ENCODE measurements at regions not wholly inside any gene's neighbourhood (a gene's known extent, or its start where the extent isn't known, plus 50 kb on each side); places are given as distances from the start of the nearest gene placed in this dataset.

DNA sequence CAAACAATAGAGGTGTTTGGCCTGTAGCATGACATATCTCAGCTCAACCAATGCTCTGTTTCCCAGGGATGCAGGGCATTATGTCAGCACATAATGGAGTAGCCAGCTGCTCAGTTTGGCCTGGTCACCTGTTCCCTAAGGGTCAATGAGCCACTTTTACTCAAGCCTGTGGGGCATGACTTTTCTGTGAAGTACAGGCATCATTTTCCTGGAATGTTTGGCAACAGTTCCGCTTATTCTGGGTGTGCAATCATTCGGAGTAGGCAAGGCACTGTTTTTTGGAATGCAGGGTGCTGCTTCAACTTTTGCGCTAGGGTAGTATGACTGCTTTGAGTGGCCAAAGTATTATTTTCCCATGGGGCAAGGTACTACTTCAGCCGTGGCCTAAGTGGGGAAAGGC, 665.4 kb downstream of the EPHA7 start:
- DNase-seq (ENCODE audit: low read depth in 1 of 2, low spot score in 1 of 2) = no peak
- Histone ChIP-seq H3K4me3 (replicated peaks; ENCODE audit: insufficient read depth, low read length) (no peak overlapping the region), H3K27me3 (ENCODE audit: insufficient read depth, poor library complexity, severe bottlenecking) (no peaks in the 10 kb centered on the region), H3K27ac (replicated peaks) (no peak overlapping the region)
- no peak for TF ChIP-seq GABPA (IDR thresholded peaks at IDR 0.05; ENCODE audit: low read depth)
- TF ChIP-seq, protein P1, sequence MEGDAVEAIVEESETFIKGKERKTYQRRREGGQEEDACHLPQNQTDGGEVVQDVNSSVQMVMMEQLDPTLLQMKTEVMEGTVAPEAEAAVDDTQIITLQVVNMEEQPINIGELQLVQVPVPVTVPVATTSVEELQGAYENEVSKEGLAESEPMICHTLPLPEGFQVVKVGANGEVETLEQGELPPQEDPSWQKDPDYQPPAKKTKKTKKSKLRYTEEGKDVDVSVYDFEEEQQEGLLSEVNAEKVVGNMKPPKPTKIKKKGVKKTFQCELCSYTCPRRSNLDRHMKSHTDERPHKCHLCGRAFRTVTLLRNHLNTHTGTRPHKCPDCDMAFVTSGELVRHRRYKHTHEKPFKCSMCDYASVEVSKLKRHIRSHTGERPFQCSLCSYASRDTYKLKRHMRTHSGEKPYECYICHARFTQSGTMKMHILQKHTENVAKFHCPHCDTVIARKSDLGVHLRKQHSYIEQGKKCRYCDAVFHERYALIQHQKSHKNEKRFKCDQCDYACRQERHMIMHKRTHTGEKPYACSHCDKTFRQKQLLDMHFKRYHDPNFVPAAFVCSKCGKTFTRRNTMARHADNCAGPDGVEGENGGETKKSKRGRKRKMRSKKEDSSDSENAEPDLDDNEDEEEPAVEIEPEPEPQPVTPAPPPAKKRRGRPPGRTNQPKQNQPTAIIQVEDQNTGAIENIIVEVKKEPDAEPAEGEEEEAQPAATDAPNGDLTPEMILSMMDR (IDR thresholded peaks at IDR 0.05; ENCODE audit: insufficient read depth, low read length) = no peak
- TF ChIP-seq, protein P2, sequence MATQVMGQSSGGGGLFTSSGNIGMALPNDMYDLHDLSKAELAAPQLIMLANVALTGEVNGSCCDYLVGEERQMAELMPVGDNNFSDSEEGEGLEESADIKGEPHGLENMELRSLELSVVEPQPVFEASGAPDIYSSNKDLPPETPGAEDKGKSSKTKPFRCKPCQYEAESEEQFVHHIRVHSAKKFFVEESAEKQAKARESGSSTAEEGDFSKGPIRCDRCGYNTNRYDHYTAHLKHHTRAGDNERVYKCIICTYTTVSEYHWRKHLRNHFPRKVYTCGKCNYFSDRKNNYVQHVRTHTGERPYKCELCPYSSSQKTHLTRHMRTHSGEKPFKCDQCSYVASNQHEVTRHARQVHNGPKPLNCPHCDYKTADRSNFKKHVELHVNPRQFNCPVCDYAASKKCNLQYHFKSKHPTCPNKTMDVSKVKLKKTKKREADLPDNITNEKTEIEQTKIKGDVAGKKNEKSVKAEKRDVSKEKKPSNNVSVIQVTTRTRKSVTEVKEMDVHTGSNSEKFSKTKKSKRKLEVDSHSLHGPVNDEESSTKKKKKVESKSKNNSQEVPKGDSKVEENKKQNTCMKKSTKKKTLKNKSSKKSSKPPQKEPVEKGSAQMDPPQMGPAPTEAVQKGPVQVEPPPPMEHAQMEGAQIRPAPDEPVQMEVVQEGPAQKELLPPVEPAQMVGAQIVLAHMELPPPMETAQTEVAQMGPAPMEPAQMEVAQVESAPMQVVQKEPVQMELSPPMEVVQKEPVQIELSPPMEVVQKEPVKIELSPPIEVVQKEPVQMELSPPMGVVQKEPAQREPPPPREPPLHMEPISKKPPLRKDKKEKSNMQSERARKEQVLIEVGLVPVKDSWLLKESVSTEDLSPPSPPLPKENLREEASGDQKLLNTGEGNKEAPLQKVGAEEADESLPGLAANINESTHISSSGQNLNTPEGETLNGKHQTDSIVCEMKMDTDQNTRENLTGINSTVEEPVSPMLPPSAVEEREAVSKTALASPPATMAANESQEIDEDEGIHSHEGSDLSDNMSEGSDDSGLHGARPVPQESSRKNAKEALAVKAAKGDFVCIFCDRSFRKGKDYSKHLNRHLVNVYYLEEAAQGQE (IDR thresholded peaks at IDR 0.05; ENCODE audit: insufficient replicate concordance, low read depth) = no peak

DNA sequence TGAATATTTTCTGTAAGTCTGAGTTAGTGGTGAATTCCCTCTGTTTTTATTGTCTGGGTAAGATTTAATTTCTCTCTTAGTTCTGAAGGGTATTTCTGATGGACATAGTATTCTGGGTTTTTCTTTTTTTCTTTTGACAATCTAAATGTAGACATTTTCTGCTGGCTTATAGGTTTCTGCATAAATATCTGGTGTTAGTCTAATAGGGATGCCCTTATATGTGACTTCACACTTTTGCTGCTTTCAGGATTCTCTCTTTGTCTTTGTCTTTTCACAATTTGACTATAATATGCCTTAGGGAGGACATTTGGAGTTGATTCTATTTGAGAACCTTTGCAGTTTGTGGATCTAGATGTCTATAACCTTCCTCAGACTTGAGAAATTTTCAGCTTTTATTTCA, 667.2 kb downstream of the EPHA7 start:
- H3K4me3 ChIP-seq (replicated peaks; ENCODE audit: insufficient read depth, low read length) = no peak overlapping the region
- no peak for DNase-seq (ENCODE audit: low read depth in 1 of 2, low spot score in 1 of 2)
- H3K27ac ChIP-seq (replicated peaks) = no peak overlapping the region
- TF ChIP-seq, protein P2 (IDR thresholded peaks at IDR 0.05; ENCODE audit: insufficient replicate concordance, low read depth) = no peak
- TF ChIP-seq POLR2AphosphoS5 (IDR thresholded peaks at IDR 0.05; ENCODE audit: low read depth) (no peak), GABPA (IDR thresholded peaks at IDR 0.05; ENCODE audit: low read depth) (no peak), SPI1 (IDR thresholded peaks at IDR 0.05; ENCODE audit: borderline replicate concordance, low read depth) (no peak)
- TF ChIP-seq, protein P1 (IDR thresholded peaks at IDR 0.05; ENCODE audit: insufficient read depth, low read length) = no peak
- H3K27me3 ChIP-seq (ENCODE audit: insufficient read depth, poor library complexity, severe bottlenecking) = no peaks in the 10 kb centered on the region

DNA sequence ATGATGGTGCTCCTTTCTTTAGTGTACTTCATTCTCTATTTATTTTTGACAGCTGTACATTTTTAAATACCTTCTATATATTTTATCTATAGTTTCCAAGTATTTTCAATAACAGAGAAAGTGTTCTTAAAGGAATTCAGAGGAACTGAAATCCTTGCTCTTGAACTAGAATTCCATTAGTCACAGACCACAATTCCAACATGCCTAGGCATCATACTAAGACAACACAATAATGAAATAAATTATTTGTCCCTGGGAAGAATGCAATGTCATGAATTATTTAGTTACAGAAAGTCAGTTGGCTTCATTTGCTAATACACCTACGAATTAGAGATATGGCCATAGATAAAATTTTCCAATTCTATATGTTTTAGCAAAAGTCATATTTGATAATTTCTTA, 671.2 kb downstream of the EPHA7 start:
- TF ChIP-seq, protein P1 (IDR thresholded peaks at IDR 0.05; ENCODE audit: insufficient read depth, low read length) = no peak
- no peak for TF ChIP-seq GABPA (IDR thresholded peaks at IDR 0.05; ENCODE audit: low read depth)
- no peak for TF ChIP-seq POLR2AphosphoS5 (IDR thresholded peaks at IDR 0.05; ENCODE audit: low read depth)
- no peak for TF ChIP-seq SPI1 (IDR thresholded peaks at IDR 0.05; ENCODE audit: borderline replicate concordance, low read depth)
- TF ChIP-seq, protein P2 (IDR thresholded peaks at IDR 0.05; ENCODE audit: insufficient replicate concordance, low read depth) = no peak
- Histone ChIP-seq H3K4me3 (replicated peaks; ENCODE audit: insufficient read depth, low read length) (no peak overlapping the region), H3K27me3 (ENCODE audit: insufficient read depth, poor library complexity, severe bottlenecking) (no peaks in the 10 kb centered on the region), H3K27ac (replicated peaks) (no peak overlapping the region)
- DNase-seq (ENCODE audit: low read depth in 1 of 2, low spot score in 1 of 2) = no peak
